Nephron (organoid): ENCODE measurements at regions not wholly inside any gene's neighbourhood (a gene's known extent, or its start where the extent isn't known, plus 50 kb on each side); places are given as distances from the start of the nearest gene placed in this dataset.

Experiments
- H3K27ac Mint-ChIP-seq, 3 experiments: 2 replicates each; pipeline ENCODE4 v1.8.0; 2020; ENCODE audit warnings: mixed read lengths in 3 of 3, mild to moderate bottlenecking in 2 of 3, moderate library complexity in 1 of 3
- H3K27me3 Mint-ChIP-seq: 2 replicates; pipeline ENCODE4 v1.8.0; 2021; ENCODE audit warnings: low read depth, mild to moderate bottlenecking, moderate library complexity, mixed read lengths
- H3K36me3 Mint-ChIP-seq: 2 replicates; pipeline ENCODE4 v1.8.0; 2020; ENCODE audit warnings: low read depth, mixed read lengths
- H3K4me1 Mint-ChIP-seq: 2 replicates; pipeline ENCODE4 v1.8.0; 2020; ENCODE audit warnings: mixed read lengths
- H3K4me3 Mint-ChIP-seq, 3 experiments: 2 replicates each; pipeline ENCODE4 v1.8.0; 2020; ENCODE audit warnings: mild to moderate bottlenecking in 3 of 3, mixed read lengths in 3 of 3, moderate library complexity in 2 of 3
- H3K9me3 Mint-ChIP-seq: 2 replicates; pipeline ENCODE4 v1.8.0; 2020; ENCODE audit warnings: mixed read lengths
- TF ChIP-seq, protein P1 (sequence below), 3 experiments: fragments of 200-600 bp; sonication (generic); IDR thresholded peaks; one replicate each; pipeline ENCODE4 v1.5.0; 2021; ENCODE audit warnings: antibody characterized with exemption in 3 of 3; ENCODE audit not compliant: unreplicated experiment in 3 of 3

GRCh38 chr6:100962466-100962865 lies 81.3 kb upstream of the ASCC3 start:
- TF ChIP-seq, protein P1, sequence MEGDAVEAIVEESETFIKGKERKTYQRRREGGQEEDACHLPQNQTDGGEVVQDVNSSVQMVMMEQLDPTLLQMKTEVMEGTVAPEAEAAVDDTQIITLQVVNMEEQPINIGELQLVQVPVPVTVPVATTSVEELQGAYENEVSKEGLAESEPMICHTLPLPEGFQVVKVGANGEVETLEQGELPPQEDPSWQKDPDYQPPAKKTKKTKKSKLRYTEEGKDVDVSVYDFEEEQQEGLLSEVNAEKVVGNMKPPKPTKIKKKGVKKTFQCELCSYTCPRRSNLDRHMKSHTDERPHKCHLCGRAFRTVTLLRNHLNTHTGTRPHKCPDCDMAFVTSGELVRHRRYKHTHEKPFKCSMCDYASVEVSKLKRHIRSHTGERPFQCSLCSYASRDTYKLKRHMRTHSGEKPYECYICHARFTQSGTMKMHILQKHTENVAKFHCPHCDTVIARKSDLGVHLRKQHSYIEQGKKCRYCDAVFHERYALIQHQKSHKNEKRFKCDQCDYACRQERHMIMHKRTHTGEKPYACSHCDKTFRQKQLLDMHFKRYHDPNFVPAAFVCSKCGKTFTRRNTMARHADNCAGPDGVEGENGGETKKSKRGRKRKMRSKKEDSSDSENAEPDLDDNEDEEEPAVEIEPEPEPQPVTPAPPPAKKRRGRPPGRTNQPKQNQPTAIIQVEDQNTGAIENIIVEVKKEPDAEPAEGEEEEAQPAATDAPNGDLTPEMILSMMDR (IDR thresholded peaks at IDR 0.05; ENCODE audit: unreplicated experiment in 3 of 3): no peak
- no peak overlapping the region for H3K27ac Mint-ChIP-seq
- no peaks in the 10 kb centered on the region for H3K27me3 Mint-ChIP-seq

GRCh38 chr6:100965067-100965466 lies 83.9 kb upstream of the ASCC3 start:
- Mint-ChIP-seq H3K27ac (no peak overlapping the region), H3K4me3 (no peak overlapping the region), H3K27me3 (no peaks in the 10 kb centered on the region), H3K4me1 (no peaks in the 10 kb centered on the region), H3K36me3 (no peaks in the 10 kb centered on the region), H3K9me3 (peaks cover 5% of the 10 kb centered on the region)
- TF ChIP-seq, protein P1 (IDR thresholded peaks at IDR 0.05; ENCODE audit: unreplicated experiment in 3 of 3): no peak

More at GRCh38 chr6:100962466-100962865, 81.3 kb upstream of the ASCC3 start:
- no peak overlapping the region for H3K4me3 Mint-ChIP-seq
- H3K9me3 Mint-ChIP-seq: no peaks in the 10 kb centered on the region
- no peaks in the 10 kb centered on the region for H3K4me1 Mint-ChIP-seq
- no peaks in the 10 kb centered on the region for H3K36me3 Mint-ChIP-seq

DNA sequence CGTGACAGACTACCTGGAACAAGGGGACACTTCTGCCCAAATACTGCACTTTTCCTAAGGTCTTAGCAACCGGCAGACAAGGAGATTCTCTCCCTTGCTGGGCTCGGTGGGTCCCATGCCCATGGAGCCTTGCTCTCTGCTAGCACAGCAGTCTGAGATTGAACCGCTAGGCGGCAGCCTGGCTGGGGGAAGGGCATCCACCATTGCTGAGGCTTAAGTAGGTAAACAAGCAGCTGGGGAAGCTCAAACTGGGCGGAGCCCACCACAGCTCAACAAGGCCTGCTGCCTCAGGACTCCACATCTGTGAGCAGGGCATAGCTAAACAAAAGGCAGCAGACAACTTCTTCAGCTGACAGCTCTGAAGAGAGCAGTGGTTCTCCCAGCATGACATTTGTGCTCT lies 87.8 kb upstream of the ASCC3 start:
- Mint-ChIP-seq H3K36me3 (no peaks in the 10 kb centered on the region), H3K4me3 (no peak overlapping the region), H3K9me3 (peaks cover 9% of the 10 kb centered on the region), H3K27ac (no peak overlapping the region), H3K4me1 (no peaks in the 10 kb centered on the region), H3K27me3 (no peaks in the 10 kb centered on the region)
- TF ChIP-seq, protein P1 (IDR thresholded peaks at IDR 0.05; ENCODE audit: unreplicated experiment in 3 of 3): no peak

GRCh38 chr6:100979267-100979666 lies 98.1 kb upstream of the ASCC3 start:
- H3K4me3 Mint-ChIP-seq: no peak overlapping the region
- TF ChIP-seq, protein P1 (IDR thresholded peaks at IDR 0.05; ENCODE audit: unreplicated experiment in 3 of 3): no peak
- no peaks in the 10 kb centered on the region for H3K27me3 Mint-ChIP-seq
- H3K9me3 Mint-ChIP-seq: peaks cover 5% of the 10 kb centered on the region
- no peaks in the 10 kb centered on the region for H3K4me1 Mint-ChIP-seq
- no peaks in the 10 kb centered on the region for H3K36me3 Mint-ChIP-seq
- H3K27ac Mint-ChIP-seq: no peak overlapping the region

DNA sequence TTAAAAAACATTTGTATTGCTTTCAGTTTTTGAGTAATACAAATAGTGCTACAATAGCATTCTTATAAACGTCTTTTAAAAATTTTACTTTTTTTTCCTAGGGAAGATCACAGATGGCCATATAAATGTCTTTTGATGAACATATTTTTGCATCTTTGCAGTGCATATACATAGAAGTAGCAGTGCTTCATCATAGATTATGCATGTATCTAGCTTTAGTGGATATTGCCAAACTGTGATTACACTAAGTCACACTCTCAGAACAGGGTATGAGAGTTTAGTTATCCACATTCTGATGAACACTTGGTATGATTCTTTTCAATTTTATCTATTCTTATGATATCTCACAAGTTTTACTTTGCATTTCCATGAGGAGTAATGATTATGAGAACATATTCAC lies 99.8 kb upstream of the ASCC3 start:
- Mint-ChIP-seq H3K36me3 (no peaks in the 10 kb centered on the region), H3K27me3 (no peaks in the 10 kb centered on the region), H3K27ac (no peak overlapping the region), H3K4me1 (no peaks in the 10 kb centered on the region), H3K4me3 (no peak overlapping the region), H3K9me3 (peaks cover 5% of the 10 kb centered on the region)
- TF ChIP-seq, protein P1 (IDR thresholded peaks at IDR 0.05; ENCODE audit: unreplicated experiment in 3 of 3): no peak

- Mint-ChIP-seq H3K27me3 (no peaks in the 10 kb centered on the region), H3K4me3 (no peak overlapping the region), H3K27ac (no peak overlapping the region), H3K36me3 (no peaks in the 10 kb centered on the region), H3K9me3 (peaks cover 6% of the 10 kb centered on the region), H3K4me1 (no peaks in the 10 kb centered on the region)
- TF ChIP-seq, protein P1 (IDR thresholded peaks at IDR 0.05; ENCODE audit: unreplicated experiment in 3 of 3): no peak
These were observed 105.8 kb upstream of the ASCC3 start for GRCh38 chr6:100986921-100987320.
